Esophagus squamous epithelium (tissue), 4 donors: ENCODE measurements at regions not wholly inside any gene's neighbourhood (a gene's known extent, or its start where the extent isn't known, plus 50 kb on each side); places are given as distances from the start of the nearest gene placed in this dataset.

Experiments used
- CTCF ChIP-seq, 6 experiments: fragments of 450-650 bp in 4 of 6; fragments of 200-600 bp in 2 of 6; sonication (generic) in 2 of 6; IDR thresholded peaks; one replicate each; pipeline ENCODE4 v1.5.1; 2016 to 2019; ENCODE audit warnings: antibody characterized with exemption in 6 of 6, mild to moderate bottlenecking in 4 of 6, moderate library complexity in 4 of 6
- POLR2A ChIP-seq, 4 donors: fragments of 450-650 bp; IDR thresholded peaks; one replicate each; pipeline ENCODE4 v1.6.1; 2017; ENCODE audit warnings: antibody characterized with exemption in 4 of 4, mild to moderate bottlenecking in 4 of 4, moderate library complexity in 3 of 4

GRCh38 chr3:54067055-54067698, 55.2 kb upstream of the CACNA2D3 start:
- TF ChIP-seq CTCF (IDR thresholded peaks at IDR 0.05), result no peak
- TF ChIP-seq POLR2A (IDR thresholded peaks at IDR 0.05), result no peak
